Kidney epithelial cell (primary cell): ENCODE measurements at regions not wholly inside any gene's neighbourhood (a gene's known extent, or its start where the extent isn't known, plus 50 kb on each side); places are given as distances from the start of the nearest gene placed in this dataset.

Experiments
- DNase-seq: peaks from one replicate; pipeline ENCODE4 v3.0.0-alpha.2; 2010; ENCODE audit warnings: low read depth
- H3K27me3 ChIP-seq: 2 replicates; pipeline ENCODE4 v1.6.0; 2011; ENCODE audit warnings: low read length; ENCODE audit not compliant: control insufficient read depth, insufficient read depth
- H3K36me3 ChIP-seq: 2 replicates; pipeline ENCODE4 v1.5.1; 2011; ENCODE audit warnings: low read length; ENCODE audit not compliant: control insufficient read depth, insufficient read depth
- H3K4me3 ChIP-seq: 2 replicates; pipeline ENCODE4 v1.5.1; 2011; ENCODE audit warnings: low read depth, mild to moderate bottlenecking, control low read depth, low read length
- TF ChIP-seq, protein P1 (sequence below): IDR thresholded peaks from 2 replicates; pipeline ENCODE4 v1.5.1; 2011; ENCODE audit warnings: mild to moderate bottlenecking, moderate library complexity, low read length, control low read depth, inconsistent platforms; ENCODE audit not compliant: insufficient read depth, poor library complexity, severe bottlenecking

DNA sequence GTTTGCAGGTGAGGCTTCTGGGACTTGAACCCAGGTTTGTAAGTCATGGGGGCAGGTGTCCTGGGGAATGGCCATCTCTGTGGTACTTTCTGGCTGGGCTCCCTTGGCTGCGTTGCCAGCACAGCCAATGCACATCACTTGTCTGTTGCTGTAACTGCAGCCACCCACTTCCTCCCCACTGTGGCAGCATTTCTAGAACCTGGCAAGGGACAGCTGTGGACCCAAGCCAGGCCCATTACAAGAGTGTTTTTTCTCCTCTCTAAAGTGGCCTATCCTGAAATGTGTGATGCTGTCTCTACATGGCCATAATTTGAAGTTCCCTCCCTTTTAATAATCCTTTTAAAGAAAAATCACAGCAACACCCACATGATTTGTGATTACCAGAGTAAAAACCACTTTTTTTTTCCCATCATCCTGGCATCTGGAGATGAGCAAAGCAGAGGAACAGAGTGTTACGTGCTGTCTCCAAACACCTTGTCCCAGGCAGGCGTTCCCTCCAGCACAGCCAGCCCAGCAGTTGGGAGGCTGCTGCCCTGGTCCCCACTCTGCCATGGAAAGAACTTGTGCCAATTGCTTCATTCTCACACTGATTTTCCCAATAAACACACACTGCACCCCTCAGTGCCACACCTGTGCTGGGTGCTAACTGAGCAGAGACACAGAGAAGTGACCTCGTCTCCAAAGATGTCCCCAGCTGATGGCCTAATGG is 360.6 kb upstream of the USP24 start:
- Histone ChIP-seq H3K4me3 (no peak overlapping the region), H3K27me3 (no peaks in the 10 kb centered on the region), H3K36me3 (no peaks in the 10 kb centered on the region)
- TF ChIP-seq, protein P1, sequence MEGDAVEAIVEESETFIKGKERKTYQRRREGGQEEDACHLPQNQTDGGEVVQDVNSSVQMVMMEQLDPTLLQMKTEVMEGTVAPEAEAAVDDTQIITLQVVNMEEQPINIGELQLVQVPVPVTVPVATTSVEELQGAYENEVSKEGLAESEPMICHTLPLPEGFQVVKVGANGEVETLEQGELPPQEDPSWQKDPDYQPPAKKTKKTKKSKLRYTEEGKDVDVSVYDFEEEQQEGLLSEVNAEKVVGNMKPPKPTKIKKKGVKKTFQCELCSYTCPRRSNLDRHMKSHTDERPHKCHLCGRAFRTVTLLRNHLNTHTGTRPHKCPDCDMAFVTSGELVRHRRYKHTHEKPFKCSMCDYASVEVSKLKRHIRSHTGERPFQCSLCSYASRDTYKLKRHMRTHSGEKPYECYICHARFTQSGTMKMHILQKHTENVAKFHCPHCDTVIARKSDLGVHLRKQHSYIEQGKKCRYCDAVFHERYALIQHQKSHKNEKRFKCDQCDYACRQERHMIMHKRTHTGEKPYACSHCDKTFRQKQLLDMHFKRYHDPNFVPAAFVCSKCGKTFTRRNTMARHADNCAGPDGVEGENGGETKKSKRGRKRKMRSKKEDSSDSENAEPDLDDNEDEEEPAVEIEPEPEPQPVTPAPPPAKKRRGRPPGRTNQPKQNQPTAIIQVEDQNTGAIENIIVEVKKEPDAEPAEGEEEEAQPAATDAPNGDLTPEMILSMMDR, result no peak
- no peak for DNase-seq

DNA sequence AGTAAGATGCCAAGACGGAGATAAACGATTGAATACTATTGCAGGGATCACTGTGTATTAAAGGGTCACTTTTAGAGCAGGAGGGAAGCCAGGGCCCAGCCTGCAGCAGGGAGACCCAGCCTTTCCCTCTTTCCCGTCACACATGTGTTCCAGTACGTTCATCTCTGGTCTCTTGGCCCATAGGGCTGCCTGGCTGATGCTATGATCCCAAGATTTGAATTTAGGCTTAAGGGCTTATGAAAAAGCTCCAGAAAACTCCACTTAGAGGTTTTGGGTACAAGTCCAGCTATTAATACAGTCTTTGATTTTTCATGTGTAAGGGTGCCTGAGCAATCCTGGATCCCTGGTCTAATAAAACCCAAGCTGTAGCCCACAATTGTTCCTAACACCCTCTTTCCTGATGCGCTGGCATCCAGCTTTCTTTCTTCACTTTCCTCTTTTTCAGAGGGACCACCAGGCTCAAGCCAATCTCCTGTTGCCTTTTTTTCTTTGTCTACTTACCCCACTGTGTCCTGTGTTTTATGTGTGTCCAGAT is 359.6 kb upstream of the USP24 start:
- H3K4me3 ChIP-seq, result no peak overlapping the region
- TF ChIP-seq, protein P1, result no peak
- H3K36me3 ChIP-seq, result no peaks in the 10 kb centered on the region
- no peaks in the 10 kb centered on the region for H3K27me3 ChIP-seq
- DNase-seq, result no peak

DNA sequence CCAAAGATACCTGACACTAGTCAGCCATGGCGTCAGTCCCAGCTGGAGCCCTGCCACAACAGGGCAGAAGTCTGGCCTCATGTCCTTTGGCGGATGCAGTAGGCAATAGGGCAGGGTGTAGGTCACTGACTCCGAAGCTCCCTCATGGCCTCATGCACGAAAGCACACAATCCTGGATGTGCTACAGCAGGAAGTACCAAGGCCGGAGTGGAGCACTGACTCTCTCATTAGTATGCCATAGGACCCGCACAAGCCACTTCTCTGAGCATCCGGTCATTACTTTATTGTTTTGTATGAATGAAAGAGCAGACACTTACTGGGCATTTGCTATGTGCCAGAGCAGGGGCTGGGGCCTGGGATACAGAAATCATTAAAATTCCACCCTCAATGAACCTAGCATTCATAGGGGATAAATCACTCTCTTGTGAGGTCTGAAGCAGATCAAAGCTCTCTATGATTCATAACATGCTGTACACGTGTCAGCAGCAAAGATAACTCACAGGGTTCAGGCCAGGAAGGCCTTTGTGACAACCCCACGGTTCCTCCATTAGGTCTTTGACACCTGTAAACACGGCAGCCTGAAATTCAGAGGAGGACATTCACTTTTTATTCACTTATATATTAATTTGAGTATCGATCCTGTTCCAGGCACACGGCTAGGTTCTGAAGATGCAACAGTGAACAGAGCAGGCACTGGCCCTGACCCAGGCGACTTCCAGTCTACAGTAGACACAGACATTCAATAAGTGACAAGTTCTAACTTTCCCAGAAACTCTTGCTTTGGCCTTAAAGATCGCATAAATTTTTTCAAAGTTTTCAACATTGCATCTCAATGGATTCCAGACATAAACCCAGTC is 357.9 kb upstream of the USP24 start:
- peak; percentile 81 for DNase-seq
- Histone ChIP-seq H3K27me3 (no peaks in the 10 kb centered on the region), H3K4me3 (no peak overlapping the region), H3K36me3 (no peaks in the 10 kb centered on the region)
- TF ChIP-seq, protein P1, result no peak

DNA sequence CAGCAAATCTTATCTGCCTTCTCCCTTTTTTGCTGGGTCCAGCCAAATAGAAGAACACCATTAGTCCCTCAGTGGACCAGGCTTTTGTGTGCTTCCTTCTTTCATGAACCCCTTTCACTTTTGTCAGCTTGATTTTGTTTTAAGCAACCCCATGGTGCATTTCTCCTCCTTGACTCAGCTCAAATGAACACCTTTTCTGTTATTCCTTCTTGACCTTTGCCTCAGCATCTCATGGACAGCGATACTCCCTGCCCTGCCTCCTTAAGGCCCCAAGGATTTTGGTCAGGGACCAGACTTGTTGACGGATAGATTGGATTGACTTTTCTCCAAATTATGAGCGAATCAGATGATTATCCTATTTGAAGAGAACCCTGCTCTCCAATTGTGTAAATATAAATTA is 356.6 kb upstream of the USP24 start:
- Histone ChIP-seq H3K27me3 (no peaks in the 10 kb centered on the region), H3K4me3 (no peak overlapping the region), H3K36me3 (no peaks in the 10 kb centered on the region)
- TF ChIP-seq, protein P1, result no peak
- no peak for DNase-seq

DNA sequence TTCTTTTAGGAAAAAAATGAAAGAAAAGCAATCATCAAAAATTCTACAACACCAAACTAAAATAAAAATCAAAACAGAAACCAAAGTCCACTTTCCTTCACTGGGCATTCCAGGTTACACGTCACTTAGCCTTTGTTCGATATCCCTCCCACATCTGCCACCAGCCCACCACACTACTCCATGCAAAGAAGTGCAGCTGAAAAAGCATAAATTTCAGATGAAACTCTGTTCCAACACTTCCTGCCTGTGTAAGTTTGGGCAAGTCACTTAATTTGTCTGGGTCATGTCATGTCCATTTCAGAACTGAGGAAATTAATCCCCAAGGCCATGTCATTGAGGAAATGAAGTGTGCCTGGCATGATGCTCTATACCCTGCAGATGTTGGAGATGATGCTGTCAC is 354.3 kb upstream of the USP24 start:
- Histone ChIP-seq H3K27me3 (no peaks in the 10 kb centered on the region), H3K4me3 (no peak overlapping the region), H3K36me3 (no peaks in the 10 kb centered on the region)
- TF ChIP-seq, protein P1, result no peak
- DNase-seq, result no peak
